ENCODE measurements at regions not wholly inside any gene's neighbourhood (a gene's known extent, or its start where the extent isn't known, plus 50 kb on each side); places are given as distances from the start of the nearest gene placed in this dataset.

DNA sequence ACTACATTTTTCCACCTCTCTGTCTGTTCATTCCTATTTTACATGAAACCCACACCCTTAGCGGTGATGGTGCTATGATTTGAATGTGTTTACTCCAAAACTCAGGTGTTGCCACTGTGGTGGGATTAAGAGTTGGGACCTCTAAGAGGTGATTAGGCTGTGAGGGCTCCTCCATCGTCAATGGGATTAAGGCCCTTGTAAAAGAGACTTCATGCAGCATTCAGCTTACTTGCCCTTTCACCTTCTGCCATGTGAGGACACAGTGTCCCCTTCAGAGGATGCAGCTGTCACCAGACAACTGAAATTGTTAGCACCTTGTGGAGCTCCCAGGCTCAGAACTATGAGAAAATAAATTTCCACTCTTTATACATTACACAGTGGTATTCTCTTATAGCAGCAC, 182.2 kb downstream of the NOC3L start:
- TF ChIP-seq, protein P1, sequence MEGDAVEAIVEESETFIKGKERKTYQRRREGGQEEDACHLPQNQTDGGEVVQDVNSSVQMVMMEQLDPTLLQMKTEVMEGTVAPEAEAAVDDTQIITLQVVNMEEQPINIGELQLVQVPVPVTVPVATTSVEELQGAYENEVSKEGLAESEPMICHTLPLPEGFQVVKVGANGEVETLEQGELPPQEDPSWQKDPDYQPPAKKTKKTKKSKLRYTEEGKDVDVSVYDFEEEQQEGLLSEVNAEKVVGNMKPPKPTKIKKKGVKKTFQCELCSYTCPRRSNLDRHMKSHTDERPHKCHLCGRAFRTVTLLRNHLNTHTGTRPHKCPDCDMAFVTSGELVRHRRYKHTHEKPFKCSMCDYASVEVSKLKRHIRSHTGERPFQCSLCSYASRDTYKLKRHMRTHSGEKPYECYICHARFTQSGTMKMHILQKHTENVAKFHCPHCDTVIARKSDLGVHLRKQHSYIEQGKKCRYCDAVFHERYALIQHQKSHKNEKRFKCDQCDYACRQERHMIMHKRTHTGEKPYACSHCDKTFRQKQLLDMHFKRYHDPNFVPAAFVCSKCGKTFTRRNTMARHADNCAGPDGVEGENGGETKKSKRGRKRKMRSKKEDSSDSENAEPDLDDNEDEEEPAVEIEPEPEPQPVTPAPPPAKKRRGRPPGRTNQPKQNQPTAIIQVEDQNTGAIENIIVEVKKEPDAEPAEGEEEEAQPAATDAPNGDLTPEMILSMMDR (IDR thresholded peaks at IDR 0.05) = no peak
- TF ChIP-seq POLR2AphosphoS5 (IDR thresholded peaks at IDR 0.05) = no peak
- TF ChIP-seq POLR2A (IDR thresholded peaks at IDR 0.05) = no peak

Measured in gastroesophageal sphincter (tissue), 3 donors.